K562 (cell line): ENCODE measurements at regions not wholly inside any gene's neighbourhood (a gene's known extent, or its start where the extent isn't known, plus 50 kb on each side); places are given as distances from the start of the nearest gene placed in this dataset.

Source experiments
- ATAC-seq: fragments of 200-7000 bp; cut with Tn5 transposase; 3 replicates; pipeline ENCODE4 v1.9.1; 2020; ENCODE audit warnings: moderate library complexity
- BruUV-seq: library from RNA; stranded (reverse); fragments of 400-500 nt; replicated peaks from 2 replicates; lab custom pipeline; 2021; lab: Mats Ljungman, UMichigan
- CTCF ChIA-PET: fragments of 300-600 bp; formaldehyde crosslinking; extraction: SDS; loops from one replicate; lab custom pipeline; 2021; ENCODE audit warnings: low intra/inter-chr PET ratio; lab: Yijun Ruan, JAX
- POLR2A ChIA-PET: fragments of 300-600, 350-650 bp; sonication (Branson Sonifier 250); formaldehyde crosslinking; extraction: SDS; loops from one replicate; lab custom pipeline; 2021; ENCODE audit warnings: antibody characterized with exemption, inconsistent platforms; lab: Yijun Ruan, JAX
- DNase-seq, 4 experiments: peaks; one replicate each; pipeline versions ENCODE4 v3.0.0 to v3.0.0-alpha.2; 2011 to 2018; ENCODE audit warnings: low spot score in 3 of 4, mixed read lengths in 3 of 4; ENCODE audit errors: extremely low read depth in 1 of 4
- FAIRE-seq: peaks from 2 replicates; lab custom pipeline; 2011; peaks lifted over from hg19 to GRCh38; lab: Jason Lieb, UNC
- H2AFZ ChIP-seq: 2 replicates; pipeline ENCODE4 v1.6.0; 2011; ENCODE audit warnings: low read depth, low read length, control low read depth, inconsistent platforms
- H3K27ac ChIP-seq: fragments of 200-600 bp; 3 replicates; pipeline ENCODE4 v1.8.0; 2011; ENCODE audit warnings: low read depth, mild to moderate bottlenecking, control low read depth, inconsistent platforms, low read length, moderate library complexity, mixed read lengths; ENCODE audit errors: extremely low read depth
- H3K27me3 ChIP-seq, 2 experiments: fragments of 300-600 bp in 1 of 2; 2 replicates in 1 of 2; 3 replicates in 1 of 2; pipeline versions ENCODE4 v1.6.0 to v1.8.0; 2011; ENCODE audit warnings: inconsistent platforms in 2 of 2, low read length in 2 of 2, mild to moderate bottlenecking in 1 of 2, mixed read lengths in 1 of 2, moderate library complexity in 1 of 2; ENCODE audit not compliant: control insufficient read depth in 2 of 2, insufficient read depth in 2 of 2
- H3K36me3 ChIP-seq: fragments of 300-600 bp; 3 replicates; pipeline ENCODE4 v1.8.0; 2011; ENCODE audit warnings: mild to moderate bottlenecking, low read length, inconsistent platforms; ENCODE audit not compliant: control insufficient read depth, insufficient read depth
- H3K4me1 ChIP-seq, 2 experiments: fragments of 200-600 bp in 1 of 2; replicated peaks in 1 of 2; 2 replicates in 1 of 2; 3 replicates in 1 of 2; pipeline versions ENCODE4 v1.5.1 to v1.8.0; 2011; ENCODE audit warnings: inconsistent platforms in 2 of 2, low read length in 2 of 2, mild to moderate bottlenecking in 1 of 2, mixed read lengths in 1 of 2, moderate library complexity in 1 of 2; ENCODE audit not compliant: control insufficient read depth in 2 of 2, insufficient read depth in 2 of 2
- H3K4me2 ChIP-seq: 2 replicates; pipeline ENCODE4 v1.6.1; 2011; ENCODE audit warnings: low read length, control low read depth, inconsistent platforms, mixed read lengths; ENCODE audit not compliant: insufficient read depth
- H3K4me3 ChIP-seq: fragments of 200-600 bp; sonication (generic), shearing (Covaris generic); 2 replicates; pipeline ENCODE4 v1.5.1; 2016; ENCODE audit warnings: control low read depth, inconsistent platforms
- H3K79me2 ChIP-seq: fragments of 200-600 bp; 3 replicates; pipeline ENCODE4 v1.8.0; 2011; ENCODE audit warnings: low read length, inconsistent platforms; ENCODE audit not compliant: control insufficient read depth, insufficient read depth
- H3K9ac ChIP-seq, 2 experiments: 2 replicates each; pipeline versions ENCODE4 v1.6.0 to v1.6.1; 2011; ENCODE audit warnings: low read depth in 2 of 2, low read length in 2 of 2, control low read depth in 1 of 2, inconsistent platforms in 1 of 2, mild to moderate bottlenecking in 1 of 2, mixed read lengths in 1 of 2; ENCODE audit not compliant: insufficient read depth in 1 of 2
- H3K9me1 ChIP-seq: one replicate; pipeline ENCODE4 v1.6.0; 2011; ENCODE audit warnings: inconsistent platforms, mild to moderate bottlenecking, low read length, moderate library complexity; ENCODE audit not compliant: control insufficient read depth, insufficient read depth
- H3K9me3 ChIP-seq: replicated peaks from 2 replicates; pipeline ENCODE4 v1.5.1; 2011; ENCODE audit warnings: low read depth, low read length, inconsistent platforms; ENCODE audit not compliant: control insufficient read depth, insufficient read depth
- H4K20me1 ChIP-seq: replicated peaks from 2 replicates; pipeline ENCODE4 v1.6.1; 2011; ENCODE audit warnings: low read length, inconsistent platforms, mixed read lengths; ENCODE audit not compliant: control insufficient read depth, insufficient read depth
- ZNF436 ChIP-seq: fragments of 250-450, 450-650 bp; sonication (Bioruptor Pico); formaldehyde crosslinking; IDR thresholded peaks from 2 replicates; pipeline ENCODE4 v1.7.0; 2020; ENCODE audit warnings: mild to moderate bottlenecking
- WGBS: fragments of 100-300 bp; shearing (Covaris generic); methylation state at CpG from one replicate; pipeline ENCODE4 v1.1.6; 2016; ENCODE audit warnings: low coverage, mixed read lengths; ENCODE audit not compliant: insufficient coverage; ENCODE audit errors: missing lambda C conversion rate; 5-methylcytosine and 5-hydroxymethylcytosine counted together
- in situ Hi-C: fragments of 300-500 bp; cut with MboI; formaldehyde crosslinking; loops from 4 replicates; pipeline ENCODE4 v1.15.0; 2018; ENCODE audit warnings: inconsistent platforms, mixed read lengths
- intact Hi-C: fragments of 100-400 bp; cut with micrococcal nuclease; formaldehyde crosslinking; loops from 2 replicates; pipeline ENCODE4 v1.14.2; 2022
- TF ChIP-seq, protein P1 (sequence below): fragments of 250-450 bp; sonication (Bioruptor Pico); IDR thresholded peaks from 2 replicates; pipeline ENCODE4 v1.5.1; 2021; ENCODE audit warnings: mild to moderate bottlenecking
- TF ChIP-seq, protein P2 (sequence below): fragments of 450-650 bp; IDR thresholded peaks from 2 replicates; pipeline ENCODE4 v1.6.1; 2016; ENCODE audit warnings: low read depth, mild to moderate bottlenecking, moderate library complexity

DNA sequence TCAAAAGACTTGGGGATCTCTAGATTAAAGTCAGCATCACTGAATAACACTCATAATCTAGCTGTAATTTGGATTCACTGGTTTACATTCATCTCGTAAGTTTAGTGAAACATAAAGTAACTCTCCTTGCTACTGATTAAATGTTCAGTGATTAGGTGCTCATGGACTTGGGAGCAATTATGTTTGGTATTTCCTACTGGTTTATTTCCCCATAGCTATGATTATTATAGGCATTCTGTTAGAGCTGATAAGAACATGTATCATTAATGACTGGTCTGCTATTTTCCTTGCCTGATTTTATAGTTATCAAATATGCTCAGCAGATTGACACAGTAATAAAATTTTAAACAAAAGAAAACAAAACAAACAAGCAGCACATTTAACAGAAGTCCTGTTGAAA is 334.7 kb upstream of the SLC8A1 start:
- in situ Hi-C loops (no loop called here), intact Hi-C loops (no loop called here)
- Histone ChIP-seq H3K27me3 (no peaks in the 10 kb centered on the region), H3K4me1 (no peaks in the 10 kb centered on the region), H3K9me3 (no peaks in the 10 kb centered on the region), H4K20me1 (no peaks in the 10 kb centered on the region), H3K27ac (no peak overlapping the region), H3K4me2 (no peak overlapping the region), H3K4me3 (no peak overlapping the region), H3K9ac (no peak overlapping the region), H3K36me3 (no peaks in the 10 kb centered on the region), H3K9me1 (no peaks in the 10 kb centered on the region), H3K79me2 (no peaks in the 10 kb centered on the region), H2AFZ (no peak overlapping the region)
- DNase-seq (no peak), FAIRE-seq (no peak), ATAC-seq (no peak)
- TF ChIP-seq, protein P1, sequence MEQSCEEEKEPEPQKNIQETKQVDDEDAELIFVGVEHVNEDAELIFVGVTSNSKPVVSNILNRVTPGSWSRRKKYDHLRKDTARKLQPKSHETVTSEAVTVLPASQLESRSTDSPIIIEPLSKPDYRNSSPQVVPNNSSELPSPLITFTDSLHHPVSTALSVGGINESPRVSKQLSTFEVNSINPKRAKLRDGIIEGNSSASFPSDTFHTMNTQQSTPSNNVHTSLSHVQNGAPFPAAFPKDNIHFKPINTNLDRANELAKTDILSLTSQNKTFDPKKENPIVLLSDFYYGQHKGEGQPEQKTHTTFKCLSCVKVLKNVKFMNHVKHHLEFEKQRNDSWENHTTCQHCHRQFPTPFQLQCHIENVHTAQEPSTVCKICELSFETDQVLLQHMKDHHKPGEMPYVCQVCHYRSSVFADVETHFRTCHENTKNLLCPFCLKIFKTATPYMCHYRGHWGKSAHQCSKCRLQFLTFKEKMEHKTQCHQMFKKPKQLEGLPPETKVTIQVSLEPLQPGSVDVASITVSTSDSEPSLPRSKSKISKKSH (CRISPR knock-in tag) = no peak
- 0% methylated on average over 1 of the region's 1 CpG for whole genome bisulfite sequencing
- BruUV-seq = no TSS peak
- ChIA-PET CTCF (no interaction called here), POLR2A (no interaction called here)

DNA sequence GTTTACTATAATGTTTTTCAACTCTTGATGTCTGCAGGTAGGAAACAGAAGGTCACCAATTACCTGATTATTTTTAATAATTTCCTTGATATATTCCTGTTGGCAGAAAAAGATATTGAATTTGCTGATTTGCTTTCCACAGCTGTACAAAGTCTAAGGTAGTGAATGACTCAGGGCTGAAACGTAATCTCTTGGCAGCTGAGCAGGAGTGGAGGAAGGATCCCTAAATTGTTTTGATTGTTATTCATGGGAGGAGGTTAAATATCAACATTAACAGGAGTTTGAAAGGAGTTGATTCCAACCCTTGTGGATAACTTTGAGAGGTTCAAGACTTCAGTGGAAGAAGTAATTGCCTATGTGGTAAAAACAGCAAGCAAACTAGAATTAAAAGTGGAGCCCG is 345.2 kb upstream of the SLC8A1 start:
- in situ Hi-C loops = no loop called here
- Histone ChIP-seq H3K36me3 (no peaks in the 10 kb centered on the region), H3K4me3 (no peak overlapping the region), H3K4me1 (no peaks in the 10 kb centered on the region), H4K20me1 (no peaks in the 10 kb centered on the region), H3K9me3 (0 out of 2 replicates have a peak, but pooled peaks cover 2% of the 10 kb centered on the region), H3K9me1 (no peaks in the 10 kb centered on the region), H3K27ac (no peak overlapping the region), H3K27me3 (no peaks in the 10 kb centered on the region), H3K9ac (no peak overlapping the region), H3K79me2 (no peaks in the 10 kb centered on the region), H2AFZ (no peak overlapping the region), H3K4me2 (no peak overlapping the region)
- FAIRE-seq (no peak), DNase-seq (no peak), ATAC-seq (no peak)
- ChIA-PET CTCF (no interaction called here), POLR2A (no interaction called here)
- BruUV-seq = no TSS peak
- TF ChIP-seq, protein P2, sequence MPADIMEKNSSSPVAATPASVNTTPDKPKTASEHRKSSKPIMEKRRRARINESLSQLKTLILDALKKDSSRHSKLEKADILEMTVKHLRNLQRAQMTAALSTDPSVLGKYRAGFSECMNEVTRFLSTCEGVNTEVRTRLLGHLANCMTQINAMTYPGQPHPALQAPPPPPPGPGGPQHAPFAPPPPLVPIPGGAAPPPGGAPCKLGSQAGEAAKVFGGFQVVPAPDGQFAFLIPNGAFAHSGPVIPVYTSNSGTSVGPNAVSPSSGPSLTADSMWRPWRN = no peak
- no peak for TF ChIP-seq ZNF436 (CRISPR knock-in tag)
- 0% methylated on average over 2 of the region's 2 CpGs for WGBS
- intact Hi-C loops = no loop called here
